ENCODE measurements at regions not wholly inside any gene's neighbourhood (a gene's known extent, or its start where the extent isn't known, plus 50 kb on each side); places are given as distances from the start of the nearest gene placed in this dataset.

DNA sequence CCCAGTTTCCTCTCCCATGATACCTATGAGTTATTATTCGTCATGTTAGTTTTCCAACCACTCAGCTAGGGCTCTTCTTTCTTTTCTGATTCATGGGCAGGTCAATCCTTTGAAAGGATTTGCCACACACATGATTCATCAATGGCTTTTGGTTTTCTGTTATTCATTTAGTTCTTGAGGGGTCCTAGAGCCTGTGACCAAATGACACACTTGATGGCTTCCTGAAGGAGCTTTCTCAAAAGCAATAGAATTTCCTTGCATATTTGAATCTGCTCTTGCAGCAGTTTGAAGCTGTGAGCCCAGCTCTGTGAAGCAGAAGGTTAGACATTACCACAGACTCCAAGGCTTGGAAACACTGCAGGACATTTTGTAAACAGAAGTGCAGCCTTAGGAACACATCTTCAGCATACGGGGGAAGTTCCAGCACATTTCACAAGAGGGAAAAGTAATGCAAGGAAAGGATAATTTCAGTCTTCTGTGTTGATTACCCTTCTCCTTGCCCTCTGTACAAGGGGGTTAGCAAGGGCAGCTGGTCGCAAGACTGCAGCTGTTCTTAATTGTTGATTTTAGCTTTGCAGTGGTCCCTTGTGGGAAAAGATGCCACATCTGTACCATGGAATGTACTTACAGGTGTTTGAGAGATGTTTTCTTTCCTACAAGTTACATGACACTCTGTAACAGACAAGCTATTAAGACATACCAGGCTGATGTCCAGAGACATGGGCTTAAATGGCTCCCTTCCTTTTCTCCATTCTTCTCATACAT lies 338.6 kb downstream of the KCNRG start:
- H3K36me3 ChIP-seq, result no peaks in the 10 kb centered on the region
- H3K4me1 ChIP-seq, result peaks cover 18 to 21% (median 20%) of the 10 kb centered on the region in 3 donors
- no peak overlapping the region for H3K27ac ChIP-seq
- DNase-seq (no peak), FAIRE-seq (no peak), ATAC-seq (no peak)
- intact Hi-C loops (cut with DNase I), result no loop called here
- 86 to 93% methylated on average over 3 of the region's 3 CpGs for WGBS, 2 donors
- H3K9me3 ChIP-seq, result no peaks in the 10 kb centered on the region
- TF ChIP-seq, protein P1, sequence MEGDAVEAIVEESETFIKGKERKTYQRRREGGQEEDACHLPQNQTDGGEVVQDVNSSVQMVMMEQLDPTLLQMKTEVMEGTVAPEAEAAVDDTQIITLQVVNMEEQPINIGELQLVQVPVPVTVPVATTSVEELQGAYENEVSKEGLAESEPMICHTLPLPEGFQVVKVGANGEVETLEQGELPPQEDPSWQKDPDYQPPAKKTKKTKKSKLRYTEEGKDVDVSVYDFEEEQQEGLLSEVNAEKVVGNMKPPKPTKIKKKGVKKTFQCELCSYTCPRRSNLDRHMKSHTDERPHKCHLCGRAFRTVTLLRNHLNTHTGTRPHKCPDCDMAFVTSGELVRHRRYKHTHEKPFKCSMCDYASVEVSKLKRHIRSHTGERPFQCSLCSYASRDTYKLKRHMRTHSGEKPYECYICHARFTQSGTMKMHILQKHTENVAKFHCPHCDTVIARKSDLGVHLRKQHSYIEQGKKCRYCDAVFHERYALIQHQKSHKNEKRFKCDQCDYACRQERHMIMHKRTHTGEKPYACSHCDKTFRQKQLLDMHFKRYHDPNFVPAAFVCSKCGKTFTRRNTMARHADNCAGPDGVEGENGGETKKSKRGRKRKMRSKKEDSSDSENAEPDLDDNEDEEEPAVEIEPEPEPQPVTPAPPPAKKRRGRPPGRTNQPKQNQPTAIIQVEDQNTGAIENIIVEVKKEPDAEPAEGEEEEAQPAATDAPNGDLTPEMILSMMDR (IDR thresholded peaks at IDR 0.05), result no peak
- H3K4me3 ChIP-seq, result no peak overlapping the region
- H3K27me3 ChIP-seq, result no peaks in the 10 kb centered on the region

DNA sequence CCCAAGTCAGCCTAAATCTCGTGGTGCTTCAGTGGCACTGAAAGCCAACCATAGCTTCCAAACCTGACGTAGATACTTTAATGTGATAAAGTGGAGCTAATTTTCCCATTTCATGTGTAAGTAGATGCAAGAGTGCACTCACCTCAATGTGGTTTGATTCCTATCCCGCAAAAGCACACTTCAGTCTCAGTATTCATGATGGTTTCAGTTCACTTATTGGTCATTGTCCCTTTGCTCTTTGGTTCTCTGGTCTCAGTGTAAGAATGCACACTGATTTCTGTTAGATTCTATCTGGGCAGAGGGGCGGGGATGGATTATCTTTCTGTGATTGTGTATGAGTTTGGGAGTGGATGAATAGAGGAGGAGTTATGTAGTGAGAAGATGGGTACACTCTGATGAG lies 340.6 kb downstream of the KCNRG start:
- ATAC-seq, result no peak
- TF ChIP-seq, protein P1 (IDR thresholded peaks at IDR 0.05), result no peak
- Histone ChIP-seq H3K27me3 (no peaks in the 10 kb centered on the region), H3K4me1 (peaks cover 18 to 21% (median 21%) of the 10 kb centered on the region in 3 donors), H3K36me3 (no peaks in the 10 kb centered on the region), H3K9me3 (no peaks in the 10 kb centered on the region), H3K4me3 (no peak overlapping the region), H3K27ac (peak overlapping the region in 1 of 4 donors; percentile 23)
- intact Hi-C loops (cut with DNase I), result no loop called here
- DNase-seq, result no peak
- WGBS, 2 donors, result 88 to 90% methylated on average over 4 of the region's 4 CpGs
- FAIRE-seq, result no peak

DNA sequence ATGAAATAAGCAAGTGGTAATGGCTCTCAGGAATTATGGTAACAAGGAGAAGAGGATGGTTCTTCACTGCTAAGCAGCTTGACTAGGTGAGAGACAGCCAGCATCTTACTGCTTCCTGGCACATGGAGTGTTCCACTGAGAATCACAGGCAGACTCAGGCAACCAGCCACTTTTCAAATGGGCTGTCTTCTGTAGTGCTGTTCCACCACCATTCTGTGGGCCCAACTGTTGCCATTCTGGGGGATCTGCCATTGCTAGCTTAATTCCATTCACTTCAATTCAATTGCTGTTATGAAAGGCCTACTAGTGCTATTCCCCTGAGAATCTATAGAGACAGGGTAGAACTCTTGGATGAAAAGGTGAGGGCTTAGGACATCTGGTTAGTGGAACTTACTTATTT lies 341.9 kb downstream of the KCNRG start:
- no peak overlapping the region for H3K4me3 ChIP-seq
- H3K36me3 ChIP-seq, result no peaks in the 10 kb centered on the region
- intact Hi-C loops (cut with DNase I), result no loop called here
- no peaks in the 10 kb centered on the region for H3K27me3 ChIP-seq
- DNase-seq (no peak), ATAC-seq (peak in 3 of 4 donors; percentile 5 to 15 (median 5)), FAIRE-seq (no peak)
- no peaks in the 10 kb centered on the region for H3K9me3 ChIP-seq
- TF ChIP-seq, protein P1 (IDR thresholded peaks at IDR 0.05), result no peak
- H3K4me1 ChIP-seq, result peaks cover 18 to 21% (median 21%) of the 10 kb centered on the region in 3 donors
- peak overlapping the region; percentile 16 to 62 (median 46) for H3K27ac ChIP-seq

DNA sequence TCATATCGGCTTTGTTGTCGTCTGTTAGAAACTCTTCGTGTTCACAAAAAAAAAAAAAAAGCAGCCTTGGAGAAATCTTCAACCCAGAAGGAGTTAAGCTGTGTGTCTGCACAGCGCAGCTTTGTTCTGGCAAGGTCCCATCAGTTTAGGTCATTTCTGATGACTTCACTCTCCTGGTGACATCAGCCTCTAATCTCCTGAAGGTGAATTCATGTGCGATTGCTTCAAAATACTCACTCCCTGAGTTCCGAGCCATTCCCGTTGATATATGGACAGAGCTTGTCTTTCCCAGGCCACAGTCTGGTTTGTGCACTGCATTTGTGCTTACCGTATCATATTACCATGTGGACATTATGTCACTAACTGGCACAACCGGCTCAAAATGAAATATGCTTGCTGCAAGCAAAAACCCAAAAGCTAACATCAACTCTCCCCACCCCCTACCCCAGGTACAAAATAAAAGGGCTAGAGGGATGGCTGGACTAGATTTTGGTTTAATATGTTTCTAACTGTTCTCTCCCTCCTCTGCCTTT lies 342.4 kb downstream of the KCNRG start:
- Histone ChIP-seq H3K27me3 (no peaks in the 10 kb centered on the region), H3K9me3 (no peaks in the 10 kb centered on the region), H3K27ac (peak overlapping the region; percentile 16 to 62 (median 46)), H3K4me1 (peaks cover 18 to 21% (median 21%) of the 10 kb centered on the region in 3 donors), H3K36me3 (no peaks in the 10 kb centered on the region), H3K4me3 (no peak overlapping the region)
- peak in 4 of 6 donors; percentile 72 to 89 (median 79) for DNase-seq
- intact Hi-C loops (cut with DNase I), result no loop called here
- ATAC-seq, result peak; percentile 92 to 97 (median 95)
- TF ChIP-seq, protein P1 (IDR thresholded peaks at IDR 0.05), result no peak
- 11 to 15% methylated on average over 9 of the region's 9 CpGs for WGBS, 2 donors
- FAIRE-seq, result no peak

All from pancreas (tissue), 10 donors.